ENCODE measurements at regions not wholly inside any gene's neighbourhood (a gene's known extent, or its start where the extent isn't known, plus 50 kb on each side); places are given as distances from the start of the nearest gene placed in this dataset.

GRCh38 chr12:87150969-87151662 lies 878.1 kb downstream of the C12orf50 start:
- TF ChIP-seq TAF1 (IDR thresholded peaks at IDR 0.05; ENCODE audit: low read depth) (no peak), REST (IDR thresholded peaks at IDR 0.05; ENCODE audit: borderline replicate concordance) (no peak), EZH2 (IDR thresholded peaks at IDR 0.05; ENCODE audit: borderline replicate concordance, insufficient read depth, low read length, poor library complexity, severe bottlenecking) (no peak), SMC3 (conservative IDR thresholded peaks at IDR 0.05; ENCODE audit: poor library complexity) (no peak), POLR2AphosphoS5 (IDR thresholded peaks at IDR 0.05) (no peak), MXI1 (conservative IDR thresholded peaks at IDR 0.05; ENCODE audit: poor library complexity, severe bottlenecking) (no peak), EP300 (conservative IDR thresholded peaks at IDR 0.05; ENCODE audit: poor library complexity, severe bottlenecking) (no peak), CTCF (IDR thresholded peaks at IDR 0.05; ENCODE audit: poor library complexity, severe bottlenecking) (no peak), RAD21 (conservative IDR thresholded peaks at IDR 0.05) (no peak)
- Histone ChIP-seq H3K4me3 (ENCODE audit: low read length) (no peak overlapping the region), H3K36me3 (ENCODE audit: insufficient read depth, low read length) (no peaks in the 10 kb centered on the region), H3K27me3 (ENCODE audit: insufficient read depth, low read depth, low read length) (no peaks in the 10 kb centered on the region), H3K9ac (ENCODE audit: low read length) (no peak overlapping the region), H3K9me3 (ENCODE audit: low read length) (no peaks in the 10 kb centered on the region), H3K9me2 (ENCODE audit: insufficient read depth, low read length) (no peaks in the 10 kb centered on the region), H3K79me2 (replicated peaks; ENCODE audit: insufficient read depth, low read length) (no peaks in the 10 kb centered on the region), H4K20me1 (ENCODE audit: insufficient read depth) (no peaks in the 10 kb centered on the region), H2AFZ (ENCODE audit: low read depth, low read length) (no peak overlapping the region), H3K27ac (ENCODE audit: low read length) (no peak overlapping the region), H3K4me2 (ENCODE audit: low read length) (no peak overlapping the region), H3F3A (ENCODE audit: insufficient read depth, low read length, poor library complexity, severe bottlenecking) (no peaks in the 10 kb centered on the region)

- no peak overlapping the region for H3K4me2 ChIP-seq (ENCODE audit: low read length)
- no peaks in the 10 kb centered on the region for H3K27me3 ChIP-seq (ENCODE audit: insufficient read depth, low read depth, low read length)
- no peak overlapping the region for H3K4me3 ChIP-seq (ENCODE audit: low read length)
These were observed 886.2 kb upstream of the MGAT4C start for GRCh38 chr12:87142342-87142741.

More at GRCh38 chr12:87142342-87142741, 886.2 kb upstream of the MGAT4C start:
- H3K36me3 ChIP-seq (ENCODE audit: insufficient read depth, low read length), result no peaks in the 10 kb centered on the region
- TF ChIP-seq MXI1 (conservative IDR thresholded peaks at IDR 0.05; ENCODE audit: poor library complexity, severe bottlenecking) (no peak), POLR2AphosphoS5 (IDR thresholded peaks at IDR 0.05) (no peak)
- H3K9me3 ChIP-seq (ENCODE audit: low read length), result no peaks in the 10 kb centered on the region
- H4K20me1 ChIP-seq (ENCODE audit: insufficient read depth), result no peaks in the 10 kb centered on the region
- no peaks in the 10 kb centered on the region for H3K79me2 ChIP-seq (replicated peaks; ENCODE audit: insufficient read depth, low read length)
- no peak overlapping the region for H3K27ac ChIP-seq (ENCODE audit: low read length)
- no peak overlapping the region for H2AFZ ChIP-seq (ENCODE audit: low read depth, low read length)
- H3F3A ChIP-seq (ENCODE audit: insufficient read depth, low read length, poor library complexity, severe bottlenecking), result no peaks in the 10 kb centered on the region
- H3K9ac ChIP-seq (ENCODE audit: low read length), result no peak overlapping the region
- H3K9me2 ChIP-seq (ENCODE audit: insufficient read depth, low read length), result no peaks in the 10 kb centered on the region

Data from neural cell (in vitro differentiated cells).